RPMI7951 (cell line): ENCODE measurements at regions not wholly inside any gene's neighbourhood (a gene's known extent, or its start where the extent isn't known, plus 50 kb on each side); places are given as distances from the start of the nearest gene placed in this dataset.
"Not testable (repeated sequence)": the region's sequence is repeated elsewhere in the genome, so short reads cannot be mapped to it uniquely, and the experiment has no call there.

Experiments
- DNase-seq: peaks from one replicate; pipeline ENCODE4 v3.0.0-alpha.2; 2012; ENCODE audit warnings: low read depth

GRCh38 chr4:127379948-127380347 is 252.8 kb upstream of the INTU start:
- not testable (repeated sequence) for DNase-seq

GRCh38 chr4:127383666-127384065 is 249.1 kb upstream of the INTU start:
- no peak for DNase-seq

- no peak for DNase-seq
These were observed 238.2 kb upstream of the INTU start for GRCh38 chr4:127394516-127394915.

- no peak for DNase-seq
These were observed 232.5 kb upstream of the INTU start for GRCh38 chr4:127400276-127400675.

GRCh38 chr4:127400731-127401346 is 231.9 kb upstream of the INTU start:
- DNase-seq = peak; percentile 64

GRCh38 chr4:127403471-127404084 is 229.2 kb upstream of the INTU start:
- DNase-seq = no peak

- DNase-seq = no peak
These were observed 226.6 kb upstream of the INTU start for GRCh38 chr4:127406187-127406586.

- not testable (repeated sequence) for DNase-seq
These were observed 225.2 kb upstream of the INTU start for GRCh38 chr4:127407572-127407971.

GRCh38 chr4:127410201-127410600 is 222.6 kb upstream of the INTU start:
- DNase-seq = peak; percentile 3

- no peak for DNase-seq
These were observed 222.1 kb upstream of the INTU start for GRCh38 chr4:127410644-127411043.

GRCh38 chr4:127414951-127415606 is 217.7 kb upstream of the INTU start:
- no peak for DNase-seq

GRCh38 chr4:127416115-127416514 is 216.6 kb upstream of the INTU start:
- DNase-seq = no peak

GRCh38 chr4:127417885-127418535 is 214.7 kb upstream of the INTU start:
- DNase-seq = no peak

- no peak for DNase-seq
These were observed 213.3 kb upstream of the INTU start for GRCh38 chr4:127419431-127419830.

- no peak for DNase-seq
These were observed 211.3 kb upstream of the INTU start for GRCh38 chr4:127421437-127421836.

GRCh38 chr4:127425202-127425845 is 207.4 kb upstream of the INTU start:
- DNase-seq = no peak

- no peak for DNase-seq
These were observed 206.9 kb upstream of the INTU start for GRCh38 chr4:127425851-127426250.

- no peak for DNase-seq
These were observed 191.2 kb upstream of the INTU start for GRCh38 chr4:127441571-127441970.

GRCh38 chr4:127445471-127445870 is 187.3 kb upstream of the INTU start:
- no peak for DNase-seq

- no peak for DNase-seq
These were observed 186.3 kb upstream of the INTU start for GRCh38 chr4:127446427-127446885.

GRCh38 chr4:127448986-127449385 is 183.8 kb upstream of the INTU start:
- no peak for DNase-seq

GRCh38 chr4:127449449-127449848 is 183.3 kb upstream of the INTU start:
- no peak for DNase-seq
